ENCODE measurements at regions not wholly inside any gene's neighbourhood (a gene's known extent, or its start where the extent isn't known, plus 50 kb on each side); places are given as distances from the start of the nearest gene placed in this dataset.

GRCh38 chr13:111557921-111558699 lies 237.7 kb downstream of the TEX29 start:
- DNase-seq (ENCODE audit: low spot score) = no peak

- no peak for DNase-seq (ENCODE audit: low spot score)
Measured at GRCh38 chr13:111558700-111559088, 238.3 kb downstream of the TEX29 start.

- DNase-seq (ENCODE audit: low spot score) = no peak
Measured at GRCh38 chr13:111559612-111560403, 239.4 kb downstream of the TEX29 start.

GRCh38 chr13:111561091-111561781 lies 240.8 kb downstream of the TEX29 start:
- no peak for DNase-seq (ENCODE audit: low spot score)

GRCh38 chr13:111562716-111563115 lies 242.3 kb downstream of the TEX29 start:
- no peak for DNase-seq (ENCODE audit: low spot score)

GRCh38 chr13:111564606-111565005 lies 244.2 kb downstream of the TEX29 start:
- DNase-seq (ENCODE audit: low spot score) = no peak

- DNase-seq (ENCODE audit: low spot score) = no peak
Measured at GRCh38 chr13:111565400-111565799, 245.0 kb downstream of the TEX29 start.

GRCh38 chr13:111566567-111566966 lies 246.1 kb downstream of the TEX29 start:
- no peak for DNase-seq (ENCODE audit: low spot score)

- no peak for DNase-seq (ENCODE audit: low spot score)
Measured at GRCh38 chr13:111567637-111568036, 247.2 kb downstream of the TEX29 start.

GRCh38 chr13:111568290-111568689 lies 247.8 kb downstream of the TEX29 start:
- no peak for DNase-seq (ENCODE audit: low spot score)

GRCh38 chr13:111570911-111571310 lies 250.5 kb downstream of the TEX29 start:
- no peak for DNase-seq (ENCODE audit: low spot score)

- DNase-seq (ENCODE audit: low spot score) = no peak
Measured at GRCh38 chr13:111572956-111573761, 252.7 kb downstream of the TEX29 start.

- DNase-seq (ENCODE audit: low spot score) = no peak
Measured at GRCh38 chr13:111573801-111574200, 253.4 kb downstream of the TEX29 start.

GRCh38 chr13:111575276-111575675 lies 254.8 kb downstream of the TEX29 start:
- DNase-seq (ENCODE audit: low spot score) = no peak

GRCh38 chr13:111575719-111576118 lies 255.3 kb downstream of the TEX29 start:
- no peak for DNase-seq (ENCODE audit: low spot score)

- no peak for DNase-seq (ENCODE audit: low spot score)
Measured at GRCh38 chr13:111577208-111577828, 256.9 kb downstream of the TEX29 start.

- DNase-seq (ENCODE audit: low spot score) = no peak
Measured at GRCh38 chr13:111577956-111578605, 257.6 kb downstream of the TEX29 start.

- DNase-seq (ENCODE audit: low spot score) = no peak
Measured at GRCh38 chr13:111584101-111584672, 263.7 kb downstream of the TEX29 start.

GRCh38 chr13:111584870-111585269 lies 264.4 kb downstream of the TEX29 start:
- DNase-seq (ENCODE audit: low spot score) = no peak

GRCh38 chr13:111586291-111586690 lies 265.8 kb downstream of the TEX29 start:
- no peak for DNase-seq (ENCODE audit: low spot score)

- no peak for DNase-seq (ENCODE audit: low spot score)
Measured at GRCh38 chr13:111587249-111587648, 266.8 kb downstream of the TEX29 start.

All from RKO (cell line).